NCI-H446 (cell line): ENCODE measurements at regions not wholly inside any gene's neighbourhood (a gene's known extent, or its start where the extent isn't known, plus 50 kb on each side); places are given as distances from the start of the nearest gene placed in this dataset.
A peak's percentile ranks its signal among the peaks of the same experiment; 100 is the strongest.

Experiments used
- DNase-seq, 2 experiments: peaks; one replicate each; lab custom pipeline; 2025; lab: John Stamatoyannopoulos, UW

DNA sequence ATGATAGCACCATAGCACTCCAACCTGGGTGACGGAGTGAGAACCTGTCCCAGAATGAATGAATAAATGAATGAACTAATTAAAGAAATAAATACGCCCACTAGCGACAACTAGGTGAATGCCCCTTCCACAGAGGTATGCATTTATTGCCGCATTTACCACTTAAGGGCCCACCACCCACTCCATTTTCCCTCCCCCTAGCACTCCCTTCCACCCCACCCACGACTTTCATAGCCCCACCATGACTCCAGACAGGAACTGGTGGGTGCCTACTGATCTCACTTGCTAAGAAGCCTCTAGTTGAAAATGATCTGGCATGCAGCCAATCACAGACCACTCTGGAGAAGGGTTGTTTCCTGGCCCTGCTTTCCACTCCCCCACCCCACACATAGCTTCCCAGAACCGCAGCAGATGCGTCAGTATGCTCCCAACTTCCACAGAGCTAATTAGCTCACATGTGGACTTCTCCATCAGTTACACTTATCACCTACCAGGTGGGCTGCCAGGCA lies 167.6 kb downstream of the WT1 start:
- DNase-seq: no peak

DNA sequence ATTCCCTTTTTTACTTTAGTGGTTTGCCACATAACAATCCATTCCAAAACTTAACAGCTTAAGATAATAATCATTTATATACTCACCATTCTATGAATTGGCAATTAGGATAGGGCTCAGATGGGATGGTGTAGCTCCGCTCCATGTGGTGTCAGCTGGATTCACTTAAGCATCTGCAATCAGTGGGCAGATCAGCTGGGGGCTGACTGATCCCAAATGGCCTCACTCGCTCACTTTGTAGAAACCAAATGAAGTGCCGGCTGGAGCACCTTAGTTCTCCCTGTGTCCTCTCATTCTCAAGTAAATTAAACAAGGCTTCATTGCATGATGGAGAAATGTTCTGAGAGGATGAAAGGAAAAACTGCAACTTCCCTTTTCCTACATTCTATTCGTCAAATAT lies 161.4 kb downstream of the WT1 start:
- DNase-seq: no peak

DNA sequence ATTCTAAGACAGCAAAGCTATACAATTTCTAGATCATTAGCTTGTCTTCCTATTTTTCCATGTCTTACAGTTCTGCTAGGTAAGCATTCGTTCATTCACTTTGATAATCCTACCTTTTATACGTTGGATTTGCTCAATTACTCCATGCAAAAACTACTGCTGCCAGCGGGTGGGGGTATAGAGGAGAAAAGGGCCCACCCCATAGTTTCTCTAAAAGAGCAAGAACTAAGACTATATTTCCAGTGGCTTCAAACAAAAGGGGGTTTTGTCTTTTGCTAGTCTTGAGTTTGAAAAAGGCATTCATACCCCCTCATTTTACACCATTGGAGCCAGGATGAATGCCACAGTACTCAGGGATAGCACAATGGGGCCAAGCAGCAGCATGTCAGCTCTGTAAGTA lies 155.7 kb downstream of the WT1 start:
- DNase-seq: no peak

DNA sequence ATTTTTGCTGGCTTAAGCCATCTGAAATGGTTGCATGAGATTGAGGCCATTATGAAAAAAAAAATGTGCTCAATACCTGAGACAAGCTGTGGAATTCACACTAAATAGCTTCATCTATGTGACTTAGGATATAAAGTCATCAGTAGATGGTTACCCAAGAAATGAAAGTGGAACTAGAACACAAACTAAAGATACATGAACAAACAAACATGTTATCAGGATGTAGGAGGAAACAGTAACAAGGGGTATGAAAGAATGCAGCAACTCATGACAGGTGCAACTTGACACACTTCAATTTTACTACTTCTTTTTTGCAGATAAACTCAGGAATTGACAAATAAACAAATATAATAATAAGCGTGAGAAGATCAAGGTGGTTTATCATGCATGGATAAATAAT lies 155.0 kb downstream of the WT1 start:
- DNase-seq: no peak

DNA sequence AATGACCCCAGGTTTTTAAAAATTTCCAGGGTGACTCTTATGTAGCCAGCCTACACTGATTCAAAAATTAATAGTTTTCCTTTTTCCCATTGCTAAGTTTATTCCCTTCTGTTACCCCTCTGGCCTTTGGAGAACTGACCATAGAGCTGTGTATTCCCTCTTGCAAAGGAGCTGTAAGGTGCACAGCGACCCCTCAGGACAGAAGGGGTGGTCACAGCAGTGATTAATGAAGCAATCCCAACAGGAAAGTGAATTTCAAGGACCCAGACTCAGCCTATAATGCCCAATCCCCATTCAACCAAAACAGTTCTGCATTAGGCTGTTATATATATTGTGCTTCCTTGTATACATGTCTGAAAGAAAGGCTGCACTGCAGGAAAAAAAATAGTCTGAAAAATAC lies 147.1 kb downstream of the WT1 start:
- no peak for DNase-seq

DNA sequence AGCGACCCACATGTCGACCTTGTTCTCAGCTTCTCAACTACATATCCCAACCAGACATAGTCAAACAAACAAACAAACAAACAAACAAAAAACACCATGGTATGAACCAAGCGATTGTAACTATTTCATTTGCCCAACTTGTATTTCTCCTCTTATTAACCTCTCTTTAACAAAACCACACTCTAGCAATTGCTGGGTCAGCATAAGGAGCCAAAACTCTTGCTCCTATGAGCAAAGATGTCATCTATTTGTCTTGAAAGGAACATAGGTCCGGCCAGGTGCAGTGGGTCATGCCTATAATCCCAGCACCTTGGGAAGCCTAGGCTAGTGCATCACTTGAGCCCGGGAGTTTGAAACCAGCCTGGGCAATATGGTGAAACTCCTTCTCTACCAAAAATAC lies 145.6 kb downstream of the WT1 start:
- no peak for DNase-seq

DNA sequence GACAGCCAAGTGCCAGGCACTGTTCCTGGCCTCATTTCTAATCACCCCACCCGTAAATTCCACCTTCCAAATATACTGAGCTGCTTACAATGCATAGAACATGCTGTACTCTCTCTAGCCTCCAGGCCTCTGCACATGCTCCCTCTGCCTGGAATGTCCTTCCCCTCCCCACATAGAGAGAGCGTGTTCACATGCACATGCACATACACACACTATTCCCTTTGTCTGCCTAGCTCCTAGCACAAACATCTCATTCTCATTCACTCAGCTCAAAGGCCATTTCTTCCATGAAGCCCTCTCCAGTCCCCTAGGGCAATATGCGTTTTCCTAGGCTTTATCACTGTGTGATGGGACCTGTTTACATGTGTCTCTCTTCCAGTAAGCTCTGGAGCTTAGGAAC lies 144.6 kb downstream of the WT1 start:
- no peak for DNase-seq

DNA sequence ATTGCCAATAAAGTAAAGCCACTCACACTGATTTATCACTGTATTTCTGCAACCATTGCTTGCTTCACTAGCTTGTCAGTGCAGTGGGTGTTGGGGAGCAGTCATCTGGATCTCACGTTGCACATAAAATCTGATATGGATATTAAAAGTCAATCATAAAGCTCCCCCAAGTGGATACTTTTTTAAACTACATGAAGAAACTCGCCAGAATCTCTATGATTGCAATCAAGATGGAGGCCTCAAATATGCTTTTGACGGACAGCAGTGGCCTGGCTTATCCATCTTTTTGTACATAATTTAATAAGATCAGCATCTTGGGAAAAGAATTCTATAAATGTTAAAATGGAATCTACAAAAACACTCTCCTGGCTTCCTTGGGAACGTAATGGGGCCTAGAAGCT lies 137.7 kb downstream of the WT1 start:
- peak; percentile 80 to 88 for DNase-seq

DNA sequence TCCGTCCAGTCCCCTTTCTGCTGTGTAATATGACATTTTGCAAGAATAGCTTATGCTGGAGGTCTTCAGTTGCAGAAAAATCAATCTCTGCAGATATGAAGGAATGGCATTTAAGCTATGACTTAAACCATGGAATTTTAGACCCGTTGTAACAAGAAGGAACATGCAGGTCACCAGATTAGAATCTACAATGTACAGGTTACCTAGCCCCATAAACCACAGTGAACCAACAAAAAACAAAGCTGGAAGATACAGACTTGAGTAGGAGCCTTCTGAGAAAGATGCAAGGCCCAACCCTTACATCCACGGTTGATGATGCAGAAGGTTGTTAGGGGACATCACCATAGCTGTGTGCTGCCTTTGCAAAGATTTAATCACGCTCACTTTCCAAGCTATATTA lies 132.5 kb downstream of the WT1 start:
- no peak for DNase-seq

DNA sequence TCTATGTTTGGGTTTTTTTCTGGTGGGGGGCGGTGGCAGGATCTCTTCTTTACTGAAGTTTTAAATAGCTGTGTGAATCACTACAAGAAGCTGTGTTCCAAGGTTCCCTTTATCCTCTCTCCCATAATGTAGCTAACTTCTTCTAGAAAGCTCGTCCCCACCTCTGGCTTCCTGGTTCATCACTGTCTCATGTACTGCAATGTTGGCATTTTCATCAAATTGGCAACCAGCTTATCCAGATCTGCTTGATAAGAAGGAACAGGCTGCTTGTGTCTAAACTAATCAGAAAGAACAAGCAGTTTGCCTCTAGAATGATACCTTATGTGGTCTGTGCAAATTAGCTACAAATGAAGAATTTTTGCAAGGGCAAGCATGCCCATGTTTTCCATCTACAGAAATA lies 130.8 kb downstream of the WT1 start:
- DNase-seq: no peak

DNA sequence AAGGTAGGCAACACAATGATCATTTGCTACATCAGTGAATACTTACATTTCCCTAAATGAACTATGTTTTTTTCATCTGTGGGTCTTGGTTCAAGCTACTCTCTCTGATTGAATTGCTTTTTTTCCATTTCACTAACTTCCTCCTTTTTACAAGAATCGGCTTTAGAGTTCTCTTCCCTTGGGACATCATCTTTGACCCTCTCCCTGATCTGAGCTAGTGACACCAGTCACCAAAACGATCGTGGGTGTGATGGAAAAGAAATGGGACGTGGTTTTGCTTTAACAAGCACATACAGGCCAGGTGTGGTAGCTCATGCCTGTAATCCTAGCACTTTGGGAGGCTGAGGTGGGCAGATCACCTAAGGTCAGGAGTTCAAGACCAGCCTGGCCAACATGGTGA lies 129.9 kb downstream of the WT1 start:
- no peak for DNase-seq

DNA sequence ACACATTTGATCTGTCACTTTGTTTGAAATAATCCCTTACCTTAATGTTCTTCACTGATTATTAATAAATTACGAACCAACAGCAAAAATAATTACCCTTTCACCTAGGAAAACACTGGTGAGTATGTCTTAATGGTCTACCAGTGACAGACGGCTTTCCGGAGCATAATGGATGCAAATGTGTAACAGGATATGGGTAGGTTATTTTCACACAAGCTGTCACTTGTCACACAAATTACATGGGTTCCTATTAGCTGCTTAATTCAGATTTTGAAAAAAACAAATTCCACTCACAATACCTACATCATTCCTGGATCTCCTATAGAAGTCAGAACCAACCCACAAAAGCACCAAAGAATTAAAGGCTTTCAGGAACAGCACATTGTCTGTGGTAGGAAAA lies 127.9 kb downstream of the WT1 start:
- peak in 1 of 2 experiments; percentile 40 for DNase-seq

DNA sequence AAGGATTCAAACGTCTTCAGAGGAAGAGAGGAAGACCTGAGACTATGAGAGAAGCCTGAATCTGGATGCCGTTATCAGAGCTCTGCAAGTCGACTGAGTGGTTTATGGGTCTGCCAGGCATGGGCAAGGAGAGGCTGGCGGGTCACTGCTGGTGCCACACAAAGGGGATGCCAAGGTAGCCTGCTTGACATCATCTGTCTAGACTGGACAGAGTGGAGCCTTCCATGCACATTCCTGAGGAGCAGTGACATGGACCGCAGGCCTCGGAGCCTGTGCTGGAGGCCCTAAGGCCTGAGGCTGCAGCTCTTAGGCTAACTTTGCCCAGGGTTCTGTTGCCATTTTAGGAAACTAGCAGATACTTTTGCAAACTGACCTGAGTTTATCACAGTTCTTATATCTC lies 127.4 kb downstream of the WT1 start:
- no peak for DNase-seq

DNA sequence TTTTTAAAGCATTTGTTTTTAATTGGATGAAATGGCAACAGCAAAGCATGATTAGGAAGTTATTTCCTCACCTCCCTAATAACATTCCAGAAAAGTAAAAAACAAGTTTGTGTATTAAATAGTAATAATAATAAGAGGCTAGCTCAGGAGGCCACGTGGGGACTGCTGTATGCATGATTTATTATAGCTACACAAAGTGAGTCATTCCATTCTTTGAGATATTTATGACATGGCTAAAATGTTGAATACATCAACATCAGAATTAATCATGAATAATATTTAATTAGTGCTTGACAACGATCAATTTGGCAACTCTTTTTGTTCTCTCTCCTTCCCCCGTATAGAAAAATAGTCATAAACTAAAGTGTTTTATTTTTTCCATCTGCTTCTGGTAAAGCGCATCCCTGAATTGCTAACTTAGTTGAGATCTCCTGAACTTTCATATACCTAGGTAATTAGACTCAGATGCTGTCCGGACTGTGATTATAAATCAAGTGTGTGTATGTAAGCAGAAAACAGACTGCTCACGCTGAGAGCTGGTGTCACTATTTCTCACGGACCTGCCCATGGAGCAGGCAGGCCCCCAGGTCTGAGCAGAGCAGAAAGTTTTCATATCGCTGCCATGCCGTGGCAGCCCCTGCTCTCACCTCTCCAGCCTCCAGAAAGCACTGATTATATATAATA lies 125.7 kb downstream of the WT1 start:
- DNase-seq: peak; percentile 27 to 59

DNA sequence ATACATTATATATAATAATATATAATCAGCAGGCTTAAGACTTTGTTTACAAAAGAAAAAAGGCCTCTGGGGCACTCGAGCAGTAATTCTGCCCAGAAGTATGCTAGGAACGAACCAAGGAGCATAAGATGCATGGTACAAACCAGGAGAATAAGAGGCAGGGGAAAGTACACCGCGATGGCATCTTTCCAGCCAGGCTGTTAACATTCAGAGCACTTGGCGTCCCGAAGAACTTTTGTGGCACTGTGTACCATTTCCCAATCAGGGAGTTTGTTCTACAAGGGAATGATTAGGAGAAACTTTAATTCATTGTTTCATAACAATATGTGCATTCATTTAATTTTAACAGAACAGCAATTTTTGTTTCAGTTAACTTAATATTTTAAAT lies 125.1 kb downstream of the WT1 start:
- peak; percentile 27 to 72 for DNase-seq

DNA sequence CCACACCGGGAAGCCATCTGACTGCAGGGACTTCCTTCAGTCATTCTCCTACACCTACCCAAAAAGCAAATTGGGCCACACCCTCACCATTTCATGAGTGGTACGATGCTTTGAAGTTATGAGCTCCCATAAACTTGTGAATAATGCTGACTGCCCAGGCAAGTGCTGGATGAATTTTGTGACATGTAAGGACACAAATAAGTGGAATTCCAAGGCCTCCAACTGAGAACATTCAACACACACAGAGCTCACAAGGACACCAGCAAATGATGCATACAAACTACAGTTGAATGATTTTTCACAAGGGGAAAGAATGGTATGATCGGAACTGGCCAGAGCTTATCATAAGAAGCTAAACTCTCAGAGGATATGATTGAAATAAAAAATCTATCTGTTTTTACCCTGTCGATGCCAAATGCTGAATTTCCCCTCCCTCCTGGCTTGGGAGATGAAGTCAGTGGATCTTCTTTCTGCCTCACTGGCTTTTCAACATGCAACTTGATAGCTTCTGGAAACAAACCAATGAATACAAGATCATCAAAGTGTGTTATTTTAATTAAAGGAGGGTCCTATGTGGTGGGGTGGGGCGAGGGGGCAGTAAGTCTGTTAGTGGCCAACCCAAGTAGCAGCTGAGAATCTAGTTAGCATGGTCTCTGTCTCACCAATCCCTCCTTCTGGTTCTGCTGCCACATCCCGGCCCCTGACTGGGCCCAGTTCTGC lies 123.8 kb downstream of the WT1 start:
- peak; percentile 50 to 69 for DNase-seq

DNA sequence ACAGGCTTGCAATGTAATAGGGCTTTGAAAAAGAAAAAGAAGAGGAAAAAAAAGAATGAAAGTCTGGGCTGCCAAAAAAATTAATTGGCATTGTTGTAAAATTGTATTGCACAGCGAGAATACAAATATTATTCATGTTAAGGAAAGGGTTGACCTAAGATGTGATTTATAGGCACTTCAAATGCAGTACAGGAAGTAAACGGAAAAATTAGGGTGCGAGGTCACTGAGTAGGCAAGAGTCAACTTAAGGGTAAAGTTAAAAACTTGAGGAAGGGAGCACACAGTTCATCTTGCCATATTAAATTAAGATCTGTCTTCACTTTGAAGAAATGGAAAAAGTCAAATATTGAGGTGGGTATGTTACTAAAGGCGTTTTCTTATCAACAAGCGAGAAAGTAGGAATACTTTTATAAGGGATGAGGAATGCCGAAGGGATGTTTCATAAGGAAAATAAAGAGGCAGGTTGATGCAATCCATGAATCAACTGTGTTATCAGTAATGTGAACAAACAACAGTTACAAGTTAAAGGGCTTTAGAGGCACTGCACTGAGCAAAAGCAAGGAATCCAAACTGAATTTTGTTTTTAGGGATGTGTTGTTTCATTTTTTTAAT lies 123.0 kb downstream of the WT1 start:
- DNase-seq: no peak

DNA sequence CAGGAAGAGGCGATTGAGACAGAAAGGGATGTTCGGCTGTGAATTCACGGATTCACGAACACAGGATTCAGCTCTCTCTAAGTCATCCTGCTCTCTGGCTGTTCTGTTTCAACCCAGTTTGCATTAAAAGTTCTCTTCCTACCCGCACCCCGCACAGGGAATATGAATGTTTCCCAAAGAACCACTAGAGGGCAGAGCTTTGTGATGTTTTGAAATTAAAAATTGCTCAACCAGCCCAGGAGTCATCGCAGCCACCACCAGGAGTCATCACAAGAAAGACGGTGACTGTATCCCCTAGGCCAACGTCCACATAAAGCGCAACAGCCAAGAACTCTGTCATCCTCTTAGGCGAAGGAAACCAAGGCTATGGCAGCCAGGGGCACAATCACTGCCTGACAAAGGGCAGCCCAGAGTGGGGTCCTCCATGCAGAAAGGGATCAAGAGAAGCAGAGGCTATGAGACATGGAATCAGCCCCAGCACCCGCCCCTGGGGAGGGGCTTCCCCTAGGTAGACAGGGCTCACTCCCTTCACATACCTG lies 122.4 kb downstream of the WT1 start:
- DNase-seq: peak in 1 of 2 experiments; percentile 41

DNA sequence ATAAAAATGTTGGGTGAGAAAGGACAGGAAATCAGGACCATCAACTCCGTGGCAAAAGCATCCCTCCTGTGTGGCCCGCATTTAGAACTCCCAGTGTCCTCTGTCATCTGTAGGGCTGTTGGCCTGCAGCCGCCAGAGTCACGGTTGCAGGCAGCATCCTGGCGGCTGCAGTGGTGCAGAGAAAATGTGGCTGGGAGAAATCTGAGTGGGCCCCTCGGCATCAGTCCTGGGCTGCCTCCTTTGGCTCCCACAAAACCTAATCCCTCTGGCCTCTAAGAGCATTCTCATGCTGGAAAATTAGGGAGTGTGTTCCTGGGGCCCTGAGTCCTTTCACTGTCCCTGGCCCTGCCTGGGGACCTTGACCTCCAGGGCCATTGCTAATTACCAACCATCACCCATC lies 121.9 kb downstream of the WT1 start:
- no peak for DNase-seq

DNA sequence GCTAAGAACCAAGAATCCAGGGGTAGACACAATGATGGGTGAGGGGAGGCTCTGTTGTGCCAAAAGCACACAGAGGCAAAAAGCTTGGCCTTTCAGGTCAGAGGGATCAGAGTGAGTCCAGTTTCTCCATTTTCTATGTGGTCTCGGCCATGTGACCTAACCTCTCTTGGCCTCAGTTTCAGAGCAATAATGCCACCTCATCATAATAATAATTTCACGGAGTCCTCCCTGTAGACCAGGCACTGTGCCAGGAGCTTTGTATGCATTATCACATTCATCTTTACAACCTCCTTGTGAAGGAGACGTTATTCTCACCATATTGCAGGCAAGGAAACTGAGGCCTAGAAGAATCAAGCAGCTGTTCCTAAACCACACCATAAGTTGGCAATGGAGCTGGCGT lies 120.2 kb downstream of the WT1 start:
- DNase-seq: no peak

DNA sequence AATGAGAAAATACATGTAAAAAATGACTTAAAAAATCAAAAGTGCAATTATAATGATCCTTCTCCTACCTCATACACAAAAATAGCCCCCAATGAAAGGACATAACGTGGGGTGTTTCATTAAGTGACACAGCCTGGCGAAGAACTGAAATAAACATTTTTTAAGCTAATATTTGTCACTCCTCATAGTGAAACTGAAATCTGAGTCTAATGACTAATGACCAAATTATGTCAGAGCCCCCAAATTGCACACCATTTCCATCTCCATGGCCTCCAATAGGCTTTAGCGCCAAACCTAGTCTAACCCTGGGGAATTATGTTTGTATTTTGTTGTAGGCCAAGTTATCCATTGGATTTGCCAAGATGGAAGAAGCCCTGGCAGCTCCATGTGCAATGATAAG lies 119.1 kb downstream of the WT1 start:
- no peak for DNase-seq

DNA sequence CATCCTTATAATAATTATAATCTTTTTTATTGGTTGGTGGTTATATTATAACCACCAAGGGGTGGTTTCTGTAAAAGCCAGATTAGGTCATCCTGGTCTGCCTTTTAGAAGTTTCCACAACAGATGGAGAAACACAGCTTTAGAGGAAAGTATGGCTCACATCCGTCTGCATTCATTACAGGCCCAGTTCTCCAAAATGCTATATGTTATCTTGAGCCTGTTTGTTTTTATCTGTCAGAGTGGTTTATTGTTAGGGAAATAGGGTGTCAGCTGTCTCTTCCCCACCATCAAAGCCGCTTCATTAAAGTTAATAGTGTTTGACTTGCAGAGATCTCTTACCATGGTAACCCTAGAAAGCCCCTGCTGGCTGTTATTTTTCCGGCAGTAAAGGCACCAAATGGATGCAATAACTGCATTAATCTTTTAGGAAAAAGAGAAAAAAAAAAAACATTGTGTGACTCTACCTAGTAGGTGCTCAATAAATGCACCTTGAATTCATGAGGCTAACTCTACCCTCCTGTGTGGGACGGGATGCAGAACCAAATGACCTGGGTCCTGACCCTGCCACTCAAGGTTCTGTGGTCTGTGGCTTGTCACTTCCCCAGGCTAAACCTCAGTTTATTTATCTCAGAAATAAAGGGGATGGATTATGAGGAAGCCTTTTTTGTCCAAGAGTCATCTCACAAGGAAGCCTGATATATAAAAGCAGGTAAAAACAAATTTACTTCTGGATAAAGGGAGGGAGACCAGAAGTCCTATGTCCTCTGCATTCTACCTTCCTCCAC lies 118.3 kb downstream of the WT1 start:
- no peak for DNase-seq
